Natural killer cell (primary cell): ENCODE measurements at regions not wholly inside any gene's neighbourhood (a gene's known extent, or its start where the extent isn't known, plus 50 kb on each side); places are given as distances from the start of the nearest gene placed in this dataset.

ENCODE experiments used
- ATAC-seq, 3 donors: fragments of 150-1000 bp in 2 of 3; fragments of 200-7000 bp in 1 of 3; cut with Tn5 transposase; 1 replicate in 1 of 3; 2 replicates in 2 of 3; pipeline ENCODE4 v1.10.0; 2021; ENCODE audit warnings: mild to moderate bottlenecking in 2 of 3, moderate library complexity in 2 of 3
- DNase-seq, 2 donors: peaks; one replicate each; pipeline versions ENCODE4 v3.0.0 to v3.0.0-alpha.2; 2013 to 2021; ENCODE audit warnings: mixed read lengths in 1 of 2
- H3K27ac ChIP-seq: one replicate; pipeline ENCODE4 v1.5.1; 2013; ENCODE audit warnings: mild to moderate bottlenecking, low read length
- H3K27me3 ChIP-seq: one replicate; pipeline ENCODE4 v1.6.1; 2013; ENCODE audit warnings: low read length; ENCODE audit not compliant: control insufficient read depth, insufficient read depth
- H3K36me3 ChIP-seq: one replicate; pipeline ENCODE4 v1.6.1; 2013; ENCODE audit warnings: low read length; ENCODE audit not compliant: control insufficient read depth, insufficient read depth
- H3K4me1 ChIP-seq: one replicate; pipeline ENCODE4 v1.6.1; 2013; ENCODE audit warnings: low read length; ENCODE audit not compliant: control insufficient read depth, insufficient read depth
- H3K4me3 ChIP-seq: one replicate; pipeline ENCODE4 v1.5.1; 2013; ENCODE audit warnings: low read length
- H3K9me3 ChIP-seq: one replicate; pipeline ENCODE4 v1.6.1; 2013; ENCODE audit warnings: low read length; ENCODE audit not compliant: control insufficient read depth, insufficient read depth
- H3K27ac Mint-ChIP-seq, 2 donors: one replicate each; pipeline ENCODE4 v1.8.0; 2022; ENCODE audit warnings: mild to moderate bottlenecking in 2 of 2, mixed read lengths in 2 of 2, moderate library complexity in 1 of 2
- H3K27me3 Mint-ChIP-seq, 2 donors: one replicate each; pipeline ENCODE4 v1.8.0; 2022; ENCODE audit warnings: low read depth in 2 of 2, mixed read lengths in 2 of 2
- H3K36me3 Mint-ChIP-seq: one replicate; pipeline ENCODE4 v1.8.0; 2022; ENCODE audit warnings: mixed read lengths
- H3K4me1 Mint-ChIP-seq, 2 donors: one replicate each; pipeline ENCODE4 v1.8.0; 2022; ENCODE audit warnings: mixed read lengths in 2 of 2
- H3K4me3 Mint-ChIP-seq: one replicate; pipeline ENCODE4 v1.8.0; 2022; ENCODE audit warnings: mild to moderate bottlenecking, moderate library complexity, mixed read lengths
- H3K9me3 Mint-ChIP-seq, 2 donors: one replicate each; pipeline ENCODE4 v1.8.0; 2022; ENCODE audit warnings: mixed read lengths in 2 of 2
- WGBS: methylation state at CpG from one replicate; pipeline ENCODE4 v1.1.7; 2013; ENCODE audit warnings: missing lambda C conversion rate; ENCODE audit not compliant: insufficient coverage; 5-methylcytosine and 5-hydroxymethylcytosine counted together
- intact Hi-C: fragments of 100-400 bp; cut with micrococcal nuclease; formaldehyde crosslinking; loops from one replicate; pipeline ENCODE4 v1.14.2; 2022
- TF ChIP-seq, protein P1 (sequence below): fragments of 200-600 bp; IDR thresholded peaks from one replicate; pipeline ENCODE4 v1.8.0; 2022; ENCODE audit warnings: antibody characterized with exemption

DNA sequence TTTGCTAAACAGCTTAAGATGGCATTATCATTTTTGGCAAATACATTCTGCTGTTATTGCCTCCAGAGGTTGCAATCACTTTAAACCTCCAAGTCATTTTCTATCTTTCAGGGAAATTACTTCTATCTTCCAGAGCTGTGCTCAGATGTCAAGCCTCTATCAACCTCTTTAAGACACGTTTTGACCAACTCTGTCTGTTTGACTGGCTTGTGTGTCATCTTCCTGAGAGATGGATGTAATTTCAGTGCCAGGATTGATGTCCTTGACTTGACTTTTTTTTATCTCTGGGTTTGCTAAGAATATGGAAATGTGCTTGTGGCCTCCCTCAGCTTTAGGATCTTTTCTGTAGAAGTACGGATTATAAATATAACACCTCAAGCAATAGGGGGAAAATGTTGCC is 263.4 kb downstream of the GLUD2 start:
- WGBS, result 64% methylated on average over 2 of the region's 2 CpGs
- intact Hi-C loops, result no loop called here
- TF ChIP-seq, protein P1, sequence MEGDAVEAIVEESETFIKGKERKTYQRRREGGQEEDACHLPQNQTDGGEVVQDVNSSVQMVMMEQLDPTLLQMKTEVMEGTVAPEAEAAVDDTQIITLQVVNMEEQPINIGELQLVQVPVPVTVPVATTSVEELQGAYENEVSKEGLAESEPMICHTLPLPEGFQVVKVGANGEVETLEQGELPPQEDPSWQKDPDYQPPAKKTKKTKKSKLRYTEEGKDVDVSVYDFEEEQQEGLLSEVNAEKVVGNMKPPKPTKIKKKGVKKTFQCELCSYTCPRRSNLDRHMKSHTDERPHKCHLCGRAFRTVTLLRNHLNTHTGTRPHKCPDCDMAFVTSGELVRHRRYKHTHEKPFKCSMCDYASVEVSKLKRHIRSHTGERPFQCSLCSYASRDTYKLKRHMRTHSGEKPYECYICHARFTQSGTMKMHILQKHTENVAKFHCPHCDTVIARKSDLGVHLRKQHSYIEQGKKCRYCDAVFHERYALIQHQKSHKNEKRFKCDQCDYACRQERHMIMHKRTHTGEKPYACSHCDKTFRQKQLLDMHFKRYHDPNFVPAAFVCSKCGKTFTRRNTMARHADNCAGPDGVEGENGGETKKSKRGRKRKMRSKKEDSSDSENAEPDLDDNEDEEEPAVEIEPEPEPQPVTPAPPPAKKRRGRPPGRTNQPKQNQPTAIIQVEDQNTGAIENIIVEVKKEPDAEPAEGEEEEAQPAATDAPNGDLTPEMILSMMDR, result no peak
- Histone ChIP-seq H3K4me1 (no peaks in the 10 kb centered on the region), H3K36me3 (no peaks in the 10 kb centered on the region), H3K27me3 (no peaks in the 10 kb centered on the region), H3K27ac (no peak overlapping the region), H3K9me3 (no peaks in the 10 kb centered on the region), H3K4me3 (no peak overlapping the region)
- no peaks in the 10 kb centered on the region for H3K36me3 Mint-ChIP-seq
- H3K4me1 Mint-ChIP-seq, result no peaks in the 10 kb centered on the region
- DNase-seq (no peak), ATAC-seq (no peak)
- H3K27ac Mint-ChIP-seq, result no peak overlapping the region
- H3K9me3 Mint-ChIP-seq, result no peaks in the 10 kb centered on the region
- H3K4me3 Mint-ChIP-seq, result no peak overlapping the region
- H3K27me3 Mint-ChIP-seq, result no peaks in the 10 kb centered on the region

DNA sequence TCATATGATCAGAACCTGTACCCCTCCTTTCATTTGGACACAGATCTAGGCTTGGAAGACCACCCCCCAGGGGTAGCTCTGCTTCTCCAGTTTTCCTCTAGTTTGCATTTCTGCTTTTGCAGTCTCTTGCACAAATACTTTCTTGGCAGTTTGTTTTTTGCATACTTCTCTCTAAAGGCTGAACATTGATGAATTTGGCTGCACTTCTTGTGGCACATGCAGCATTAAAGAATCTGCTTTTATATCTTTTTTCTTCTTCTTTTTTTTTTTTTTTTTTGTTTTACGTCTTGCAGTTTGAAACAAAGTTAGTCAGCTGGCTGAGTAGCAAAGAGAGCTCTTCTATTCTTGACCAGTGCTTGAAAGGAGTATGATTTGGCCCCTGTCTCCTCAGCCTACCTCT is 273.0 kb downstream of the GLUD2 start:
- no peaks in the 10 kb centered on the region for H3K27me3 Mint-ChIP-seq
- ATAC-seq (no peak), DNase-seq (no peak)
- Histone ChIP-seq H3K27me3 (no peaks in the 10 kb centered on the region), H3K4me1 (no peaks in the 10 kb centered on the region), H3K4me3 (no peak overlapping the region), H3K36me3 (no peaks in the 10 kb centered on the region), H3K9me3 (no peaks in the 10 kb centered on the region), H3K27ac (no peak overlapping the region)
- no peaks in the 10 kb centered on the region for H3K9me3 Mint-ChIP-seq
- H3K36me3 Mint-ChIP-seq, result no peaks in the 10 kb centered on the region
- H3K4me3 Mint-ChIP-seq, result no peak overlapping the region
- intact Hi-C loops, result no loop called here
- no peak overlapping the region for H3K27ac Mint-ChIP-seq
- WGBS, result no CpG with 5 or more reads among the region's 1 CpG
- H3K4me1 Mint-ChIP-seq, result no peaks in the 10 kb centered on the region
- TF ChIP-seq, protein P1, result no peak

DNA sequence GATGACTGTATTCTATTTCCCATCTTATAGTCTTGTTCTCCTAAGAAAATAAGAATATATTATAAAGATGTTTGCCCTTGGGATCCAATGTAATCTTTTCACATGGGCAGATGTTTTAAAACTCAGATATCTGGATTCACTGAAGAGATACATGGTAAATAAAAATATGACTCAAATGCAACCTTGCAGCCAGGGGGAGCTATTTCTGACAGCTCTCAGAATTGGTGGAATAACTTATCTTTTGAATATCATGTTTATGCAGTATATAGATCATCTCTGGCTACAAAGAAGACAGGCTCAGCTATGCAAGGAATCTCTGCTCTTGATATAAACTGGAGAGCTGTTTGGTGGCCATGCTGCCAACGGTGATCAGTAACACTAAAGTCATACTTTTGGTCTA is 274.7 kb downstream of the GLUD2 start:
- TF ChIP-seq, protein P1, result no peak
- Histone ChIP-seq H3K9me3 (no peaks in the 10 kb centered on the region), H3K36me3 (no peaks in the 10 kb centered on the region), H3K4me3 (no peak overlapping the region), H3K27ac (no peak overlapping the region), H3K4me1 (no peaks in the 10 kb centered on the region), H3K27me3 (no peaks in the 10 kb centered on the region)
- ATAC-seq, result no peak
- Mint-ChIP-seq H3K4me3 (no peak overlapping the region), H3K4me1 (no peaks in the 10 kb centered on the region), H3K27ac (no peak overlapping the region), H3K9me3 (no peaks in the 10 kb centered on the region), H3K36me3 (no peaks in the 10 kb centered on the region), H3K27me3 (no peaks in the 10 kb centered on the region)
- intact Hi-C loops, result no loop called here
- peak in 1 of 2 donors; percentile 1 for DNase-seq
- WGBS, result 86% methylated on average over 1 of the region's 1 CpG

DNA sequence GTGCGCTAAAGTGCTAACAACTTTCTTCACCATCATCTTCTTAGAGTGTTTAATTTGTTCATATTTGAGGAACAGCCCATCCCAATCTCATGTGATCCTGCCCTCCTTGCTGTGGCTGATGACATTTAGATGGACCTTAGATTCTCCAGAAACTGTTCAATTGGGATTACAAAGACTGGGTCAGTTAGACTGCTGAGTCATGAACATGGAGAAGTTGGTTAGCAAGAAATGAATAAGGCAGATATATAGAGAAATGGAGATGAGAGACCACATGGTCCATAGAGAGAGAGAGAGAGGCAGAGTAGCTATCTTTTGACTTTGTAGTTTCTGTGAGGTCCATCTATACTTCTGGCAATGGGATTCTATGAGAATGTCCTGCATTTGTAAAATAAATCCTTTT is 275.9 kb downstream of the GLUD2 start:
- no peaks in the 10 kb centered on the region for H3K36me3 Mint-ChIP-seq
- H3K4me1 Mint-ChIP-seq, result no peaks in the 10 kb centered on the region
- WGBS, result no CpG with 5 or more reads among the region's 1 CpG
- TF ChIP-seq, protein P1, result no peak
- H3K27me3 Mint-ChIP-seq, result no peaks in the 10 kb centered on the region
- no peak overlapping the region for H3K27ac Mint-ChIP-seq
- H3K9me3 Mint-ChIP-seq, result no peaks in the 10 kb centered on the region
- H3K4me3 Mint-ChIP-seq, result no peak overlapping the region
- no peak for DNase-seq
- no peaks in the 10 kb centered on the region for H3K9me3 ChIP-seq
- intact Hi-C loops, result no loop called here
- no peak overlapping the region for H3K27ac ChIP-seq
- no peak for ATAC-seq
- H3K4me3 ChIP-seq, result no peak overlapping the region
- H3K4me1 ChIP-seq, result no peaks in the 10 kb centered on the region
- H3K36me3 ChIP-seq, result no peaks in the 10 kb centered on the region
- H3K27me3 ChIP-seq, result no peaks in the 10 kb centered on the region
